ENCODE measurements at regions not wholly inside any gene's neighbourhood (a gene's known extent, or its start where the extent isn't known, plus 50 kb on each side); places are given as distances from the start of the nearest gene placed in this dataset.

DNA sequence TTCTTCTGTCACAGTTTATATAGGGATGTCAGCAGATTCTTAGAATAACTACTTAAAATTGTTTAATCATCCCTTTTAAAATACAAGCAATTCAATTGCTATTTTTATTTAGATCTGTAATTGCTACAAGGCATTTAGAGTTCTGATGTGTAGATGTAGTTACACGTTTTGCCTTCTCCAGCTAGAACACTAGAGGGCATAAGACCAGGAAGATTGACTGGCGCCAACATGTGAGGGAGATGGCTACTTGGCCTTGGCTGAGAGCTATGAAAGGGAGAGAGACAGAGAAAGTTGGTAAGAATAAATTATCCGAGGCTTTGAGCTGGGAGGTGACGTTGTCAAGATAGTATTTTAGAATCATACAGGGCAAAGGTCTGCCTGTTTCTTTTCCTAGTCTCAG lies 563.7 kb upstream of the PRKX start:
- TF ChIP-seq, protein P1, sequence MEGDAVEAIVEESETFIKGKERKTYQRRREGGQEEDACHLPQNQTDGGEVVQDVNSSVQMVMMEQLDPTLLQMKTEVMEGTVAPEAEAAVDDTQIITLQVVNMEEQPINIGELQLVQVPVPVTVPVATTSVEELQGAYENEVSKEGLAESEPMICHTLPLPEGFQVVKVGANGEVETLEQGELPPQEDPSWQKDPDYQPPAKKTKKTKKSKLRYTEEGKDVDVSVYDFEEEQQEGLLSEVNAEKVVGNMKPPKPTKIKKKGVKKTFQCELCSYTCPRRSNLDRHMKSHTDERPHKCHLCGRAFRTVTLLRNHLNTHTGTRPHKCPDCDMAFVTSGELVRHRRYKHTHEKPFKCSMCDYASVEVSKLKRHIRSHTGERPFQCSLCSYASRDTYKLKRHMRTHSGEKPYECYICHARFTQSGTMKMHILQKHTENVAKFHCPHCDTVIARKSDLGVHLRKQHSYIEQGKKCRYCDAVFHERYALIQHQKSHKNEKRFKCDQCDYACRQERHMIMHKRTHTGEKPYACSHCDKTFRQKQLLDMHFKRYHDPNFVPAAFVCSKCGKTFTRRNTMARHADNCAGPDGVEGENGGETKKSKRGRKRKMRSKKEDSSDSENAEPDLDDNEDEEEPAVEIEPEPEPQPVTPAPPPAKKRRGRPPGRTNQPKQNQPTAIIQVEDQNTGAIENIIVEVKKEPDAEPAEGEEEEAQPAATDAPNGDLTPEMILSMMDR (IDR thresholded peaks at IDR 0.05; ENCODE audit: insufficient read depth, low read depth, low read length): no peak
- no peak for TF ChIP-seq EZH2 (IDR thresholded peaks at IDR 0.05; ENCODE audit: insufficient read depth, low read length)

Measured in astrocyte (in vitro differentiated cells and primary cell).